GM12872 (cell line): ENCODE measurements at regions not wholly inside any gene's neighbourhood (a gene's known extent, or its start where the extent isn't known, plus 50 kb on each side); places are given as distances from the start of the nearest gene placed in this dataset.

Experiments
- CTCF ChIP-seq: IDR thresholded peaks from 3 replicates; pipeline ENCODE4 v1.5.1; 2011; ENCODE audit warnings: low read depth, mild to moderate bottlenecking, low read length, moderate library complexity; ENCODE audit not compliant: insufficient read depth

GRCh38 chr2:234676783-234677450, 180.0 kb upstream of the ARL4C start:
- no peak for TF ChIP-seq CTCF

- TF ChIP-seq CTCF: no peak
Measured at GRCh38 chr2:234676109-234676782, 179.4 kb upstream of the ARL4C start.

GRCh38 chr2:234674781-234675201, 177.9 kb upstream of the ARL4C start:
- TF ChIP-seq CTCF: no peak

GRCh38 chr2:234673961-234674759, 177.3 kb upstream of the ARL4C start:
- TF ChIP-seq CTCF: no peak

GRCh38 chr2:234673501-234673900, 176.6 kb upstream of the ARL4C start:
- TF ChIP-seq CTCF: no peak

- TF ChIP-seq CTCF: no peak
Measured at GRCh38 chr2:234672498-234673150, 175.7 kb upstream of the ARL4C start.

GRCh38 chr2:234671716-234672115, 174.8 kb upstream of the ARL4C start:
- no peak for TF ChIP-seq CTCF
